ENCODE measurements at regions not wholly inside any gene's neighbourhood (a gene's known extent, or its start where the extent isn't known, plus 50 kb on each side); places are given as distances from the start of the nearest gene placed in this dataset.

- DNase-seq, result no peak
Observed at GRCh38 chr5:161115941-161116340, 263.9 kb upstream of the ATP10B start.

DNA sequence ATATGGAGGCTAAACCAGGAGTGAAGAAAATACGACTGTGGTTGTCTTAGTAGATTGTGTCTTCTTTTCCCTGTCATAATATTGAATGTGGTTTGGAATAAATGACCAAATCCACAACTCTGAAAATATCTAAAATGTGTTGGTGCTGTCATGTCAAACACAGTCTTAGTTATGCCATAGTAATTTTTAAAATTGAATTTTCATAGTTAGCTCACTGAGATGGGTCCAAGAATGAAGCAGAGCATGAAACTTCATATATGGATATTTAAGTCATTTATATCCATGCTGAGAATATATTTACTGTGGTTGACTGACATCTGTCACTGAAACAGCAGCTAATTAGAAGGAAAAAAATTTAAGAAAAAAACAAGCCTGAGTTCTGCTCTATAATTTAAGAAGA, 260.4 kb upstream of the ATP10B start:
- no peak for DNase-seq

DNA sequence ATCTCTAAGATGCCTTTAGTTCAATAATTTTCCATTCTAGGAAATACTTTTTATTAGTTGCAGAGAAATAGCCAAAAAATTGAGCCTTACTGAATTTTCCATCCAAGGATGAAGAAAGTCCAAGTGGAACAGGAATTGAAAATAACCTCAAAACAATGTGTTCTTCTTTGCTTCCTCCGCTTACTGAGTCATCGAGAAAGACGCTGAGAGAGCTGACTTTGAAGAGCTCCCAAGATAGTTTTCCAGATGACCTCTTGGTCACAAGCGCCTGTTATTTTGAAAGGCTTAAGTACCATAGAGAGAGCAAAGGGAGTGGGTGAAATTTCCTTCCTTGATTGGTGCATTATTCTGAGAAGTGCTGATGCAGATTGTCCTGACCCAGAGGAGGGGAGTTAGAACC, 253.5 kb upstream of the ATP10B start:
- peak; percentile 32 for DNase-seq

DNA sequence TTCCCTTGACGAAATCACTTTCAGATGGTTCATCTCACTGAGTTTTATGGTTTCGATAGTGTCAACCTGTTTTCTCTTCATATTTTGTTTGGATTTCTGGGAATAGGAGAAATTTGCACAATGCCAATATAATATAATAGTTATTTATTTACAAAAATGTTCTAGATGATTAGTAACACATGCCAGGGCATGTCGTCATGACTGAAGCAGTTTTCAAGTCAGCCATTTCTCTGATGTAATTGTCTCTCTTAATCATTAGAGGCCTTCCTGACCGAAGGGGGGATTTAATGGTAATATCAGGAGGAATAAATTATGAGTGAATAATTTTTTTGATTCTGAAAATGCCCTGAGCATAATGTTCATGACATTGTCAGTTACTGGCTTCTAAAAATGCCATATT, 246.5 kb upstream of the ATP10B start:
- no peak for DNase-seq

DNA sequence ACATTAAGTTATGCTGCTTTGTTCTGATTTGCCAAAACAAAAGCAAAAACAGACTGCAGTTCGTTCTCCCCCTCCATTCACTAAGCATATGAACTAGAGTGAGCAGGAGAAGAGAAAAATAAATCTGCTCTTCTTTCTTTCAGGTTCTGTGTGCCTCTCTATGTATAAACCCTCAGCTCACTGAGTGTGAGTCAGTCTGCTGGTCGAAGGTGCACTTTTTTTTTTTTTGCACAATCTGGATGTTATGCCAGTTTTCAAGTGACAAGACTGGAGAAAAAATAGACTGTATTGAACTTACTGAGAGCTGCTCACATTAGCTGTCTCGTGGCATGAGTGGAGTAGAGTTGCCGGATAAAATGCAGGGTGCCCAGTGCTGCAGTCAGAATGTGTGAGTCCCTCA, 244.6 kb upstream of the ATP10B start:
- no peak for DNase-seq

DNA sequence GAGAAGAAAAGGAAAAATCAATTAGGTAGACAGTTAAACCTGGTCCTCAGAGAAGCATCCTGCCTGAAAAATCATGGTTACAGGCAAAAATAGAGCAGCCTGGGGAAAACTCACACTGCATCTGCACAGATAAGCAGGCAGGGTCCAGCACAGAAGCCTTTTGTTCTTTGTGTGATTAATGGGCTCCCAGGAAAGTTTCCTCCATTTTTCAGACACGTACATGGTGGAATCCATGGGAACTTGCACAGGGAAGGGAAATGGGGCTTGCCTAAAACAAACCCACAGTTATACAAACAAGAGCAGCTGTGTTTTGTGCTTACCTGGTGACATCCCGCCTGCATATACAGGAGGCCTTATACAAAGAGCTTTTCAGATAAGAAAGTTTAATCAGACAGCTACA, 243.9 kb upstream of the ATP10B start:
- no peak for DNase-seq

DNA sequence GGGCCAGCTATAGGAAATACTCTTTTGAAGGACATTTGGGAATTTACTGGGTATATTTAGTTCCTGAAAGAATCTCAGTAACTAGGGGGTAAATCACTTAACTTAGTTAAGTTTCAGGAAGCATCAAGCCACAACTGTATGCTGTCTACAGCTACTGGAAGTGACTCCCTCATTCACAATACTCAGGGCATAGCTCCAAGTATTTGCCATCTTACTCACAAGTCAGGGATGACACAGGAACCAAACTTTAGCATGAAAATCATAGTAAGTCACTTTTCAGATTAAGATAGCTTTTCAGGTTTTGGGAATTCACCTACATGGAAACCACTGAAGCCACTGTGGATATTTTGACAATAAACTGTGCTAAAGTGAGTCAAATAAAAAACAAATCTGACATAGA, 242.4 kb upstream of the ATP10B start:
- DNase-seq, result peak; percentile 81

- DNase-seq, result peak; percentile 70
Observed at GRCh38 chr5:161093100-161093499, 241.1 kb upstream of the ATP10B start.

GRCh38 chr5:161089569-161089968, 237.6 kb upstream of the ATP10B start:
- DNase-seq, result no peak

GRCh38 chr5:161086461-161086860, 234.4 kb upstream of the ATP10B start:
- peak; percentile 89 for DNase-seq

GRCh38 chr5:161085056-161085455, 233.0 kb upstream of the ATP10B start:
- DNase-seq, result no peak

DNA sequence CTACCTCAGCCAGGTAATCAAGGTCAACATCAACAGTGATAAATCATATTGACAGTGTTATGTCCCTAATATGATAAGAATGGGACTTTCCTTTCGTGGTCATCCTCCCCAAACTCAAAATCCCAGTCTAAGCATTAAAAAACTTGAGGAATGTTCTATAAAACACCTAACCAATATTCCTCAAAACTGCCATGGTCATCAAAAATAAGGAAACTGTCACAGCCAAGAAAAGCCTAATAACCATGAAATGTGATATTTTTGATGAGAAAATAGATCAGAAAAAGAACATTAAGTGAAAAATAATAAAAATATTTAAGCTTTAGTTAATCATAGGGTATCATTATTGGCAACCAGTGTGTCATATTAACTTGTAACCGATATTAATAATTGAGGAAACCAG, 232.1 kb upstream of the ATP10B start:
- no peak for DNase-seq

DNA sequence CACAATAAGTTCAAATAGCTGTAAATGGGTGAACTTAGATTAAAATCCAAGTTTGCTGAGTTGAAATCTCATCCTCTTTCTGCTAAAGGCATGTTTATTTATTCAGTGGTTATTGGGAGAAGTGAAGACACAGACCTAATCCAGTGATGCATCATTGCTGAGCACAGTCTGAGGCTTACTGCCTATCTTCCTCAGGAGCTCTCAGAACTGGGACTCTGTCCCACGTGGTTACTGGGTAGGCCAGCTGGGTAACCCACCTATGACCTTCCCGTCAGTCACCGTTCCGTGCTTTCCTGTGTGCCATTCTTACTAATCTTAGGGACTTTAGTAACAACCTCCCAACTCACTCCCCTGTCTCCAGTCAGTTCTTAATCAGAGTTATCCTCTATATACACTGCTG, 226.8 kb upstream of the ATP10B start:
- DNase-seq, result no peak

DNA sequence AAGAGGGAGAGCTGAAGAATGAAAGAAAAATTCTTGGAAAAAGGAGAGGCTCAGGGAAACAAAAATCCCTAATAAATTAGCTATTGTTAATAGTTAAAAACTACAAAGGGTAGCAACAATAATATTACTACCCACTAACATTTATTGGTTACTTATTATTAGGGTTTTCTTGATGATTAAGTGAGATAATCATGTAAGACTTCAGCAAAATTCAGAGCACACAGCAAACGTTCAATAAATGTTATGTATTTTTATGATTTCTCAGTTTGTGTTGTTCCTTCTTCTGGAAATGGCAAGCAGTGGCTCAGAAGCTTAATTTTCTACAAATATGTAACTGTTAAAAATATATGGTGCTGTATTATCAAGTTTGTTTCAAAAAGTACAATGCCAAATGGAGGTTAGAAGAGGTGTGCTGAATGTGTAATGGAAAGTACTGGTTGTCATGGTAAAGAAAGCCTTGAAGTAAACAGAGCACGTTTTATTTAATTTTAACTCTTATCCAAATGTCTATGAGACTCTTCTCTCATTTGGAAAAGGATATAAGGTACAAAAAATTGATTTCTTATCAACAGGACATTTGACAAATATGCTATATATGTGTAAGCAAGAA, 226.0 kb upstream of the ATP10B start:
- DNase-seq, result no peak

DNA sequence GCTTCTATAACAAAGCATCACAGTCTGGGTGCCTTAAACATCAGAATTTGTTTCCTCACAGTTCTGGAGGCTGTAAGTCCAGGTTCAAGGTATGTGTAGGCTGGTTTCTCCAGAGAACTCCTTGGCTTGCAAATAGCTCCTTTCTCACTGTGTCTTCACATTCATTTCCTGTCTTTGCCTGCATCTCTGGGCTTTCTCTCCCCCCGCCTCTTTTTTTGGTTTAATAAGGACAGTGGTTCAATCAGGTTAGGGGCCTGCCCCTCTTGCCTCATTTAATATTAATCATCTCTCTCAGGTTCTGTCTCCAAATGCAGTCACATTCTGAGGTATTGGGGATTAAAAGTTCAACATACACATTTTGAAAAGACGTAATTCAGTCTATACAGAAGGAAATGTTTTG, 225.5 kb upstream of the ATP10B start:
- no peak for DNase-seq

GRCh38 chr5:161064781-161065180, 212.8 kb upstream of the ATP10B start:
- no peak for DNase-seq

DNA sequence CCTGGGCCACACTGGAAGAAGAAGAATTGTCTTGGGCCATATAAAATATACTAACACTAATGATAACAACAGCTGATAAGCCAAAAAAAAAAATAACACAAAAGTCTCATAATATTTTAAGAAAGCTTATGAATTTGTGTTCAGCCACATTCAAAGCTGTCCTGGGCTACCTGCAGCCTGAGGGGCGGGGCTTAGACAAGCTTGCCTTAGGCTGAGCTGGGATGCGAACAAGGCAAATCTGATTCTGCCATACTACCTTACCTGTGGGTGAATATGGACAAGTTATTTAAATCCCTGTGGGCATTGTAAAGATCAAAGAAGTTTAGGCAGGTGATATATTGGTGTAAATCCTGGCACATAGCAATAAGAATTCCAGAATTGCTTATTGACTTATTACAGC, 212.3 kb upstream of the ATP10B start:
- no peak for DNase-seq

DNA sequence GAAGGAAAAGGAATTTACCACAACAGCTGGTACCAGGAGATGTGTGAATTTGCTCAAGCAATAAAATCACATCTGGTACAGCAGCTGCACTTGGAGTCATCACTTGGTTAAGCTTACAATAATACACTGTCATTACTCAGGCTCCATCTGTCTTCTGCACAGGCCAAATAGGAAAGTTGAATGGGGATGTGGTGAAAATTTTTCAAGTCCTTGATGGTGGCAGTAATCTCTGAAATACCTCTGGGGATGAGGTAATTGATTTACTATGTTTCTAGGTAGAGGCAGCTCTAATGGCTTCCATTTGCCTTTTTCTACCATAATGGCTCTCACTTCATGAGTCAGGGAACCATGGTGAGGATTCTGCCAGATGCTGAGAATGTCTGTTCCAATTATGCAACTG, 206.8 kb upstream of the ATP10B start:
- peak; percentile 53 for DNase-seq

GRCh38 chr5:161051920-161052500, 200.0 kb upstream of the ATP10B start:
- DNase-seq, result no peak

DNA sequence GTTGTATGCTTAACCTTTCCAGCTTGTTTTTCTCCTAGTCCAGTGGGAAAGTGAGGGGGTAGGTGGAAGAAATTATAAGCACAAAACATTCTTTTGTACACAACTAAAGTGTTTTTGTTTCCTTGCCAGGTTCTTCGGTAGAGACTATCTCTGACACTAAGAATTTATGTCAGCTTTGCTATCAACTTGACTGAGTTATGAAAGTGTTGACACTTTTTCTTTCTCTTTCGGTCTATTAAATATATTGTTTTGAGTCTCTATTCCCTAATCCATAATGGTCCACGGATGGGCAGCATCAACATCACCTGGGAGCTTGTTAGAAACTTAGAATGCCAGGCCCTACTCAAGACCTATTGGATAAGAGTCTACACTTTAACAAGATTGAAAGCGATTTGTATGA, 195.0 kb upstream of the ATP10B start:
- no peak for DNase-seq

DNA sequence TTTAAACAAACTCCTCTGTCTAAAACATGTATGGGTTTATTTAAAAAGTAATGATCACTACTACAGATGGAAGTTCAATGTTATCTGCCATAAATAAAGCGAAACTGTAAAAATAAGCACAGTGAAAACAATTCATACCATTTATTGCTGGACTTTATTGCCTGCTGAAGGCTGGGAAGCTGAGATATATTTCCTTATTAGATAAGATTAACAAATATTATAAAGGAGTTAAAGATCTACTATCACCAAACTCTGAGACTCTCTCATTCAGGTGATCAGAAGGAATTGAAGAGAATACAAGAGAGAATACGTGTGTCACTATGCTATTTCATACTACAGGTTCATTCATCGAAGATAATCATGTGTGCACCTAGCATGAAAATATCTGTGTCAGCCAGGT, 190.9 kb upstream of the ATP10B start:
- no peak for DNase-seq

- no peak for DNase-seq
Observed at GRCh38 chr5:161042443-161042842, 190.4 kb upstream of the ATP10B start.

- no peak for DNase-seq
Observed at GRCh38 chr5:161040818-161041217, 188.8 kb upstream of the ATP10B start.

DNA sequence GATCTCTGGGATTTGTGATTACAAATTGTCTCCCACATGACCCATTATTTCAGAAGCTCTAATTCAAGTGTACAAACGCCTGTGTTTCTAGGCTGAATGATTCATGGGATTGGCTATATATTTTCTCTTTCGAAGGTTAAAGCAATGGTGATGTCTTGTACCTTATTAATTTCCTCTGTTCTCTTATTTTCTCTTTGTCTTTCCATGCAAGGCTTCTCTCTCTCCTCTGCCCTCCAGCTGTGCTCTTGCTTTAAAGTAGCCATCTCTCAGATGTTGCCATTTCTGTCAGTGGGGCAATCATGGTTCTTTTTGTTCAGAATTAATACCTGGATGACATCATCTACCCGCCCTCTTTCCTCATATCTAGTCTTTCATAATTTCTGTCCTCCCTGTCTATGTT, 184.3 kb upstream of the ATP10B start:
- no peak for DNase-seq

DNA sequence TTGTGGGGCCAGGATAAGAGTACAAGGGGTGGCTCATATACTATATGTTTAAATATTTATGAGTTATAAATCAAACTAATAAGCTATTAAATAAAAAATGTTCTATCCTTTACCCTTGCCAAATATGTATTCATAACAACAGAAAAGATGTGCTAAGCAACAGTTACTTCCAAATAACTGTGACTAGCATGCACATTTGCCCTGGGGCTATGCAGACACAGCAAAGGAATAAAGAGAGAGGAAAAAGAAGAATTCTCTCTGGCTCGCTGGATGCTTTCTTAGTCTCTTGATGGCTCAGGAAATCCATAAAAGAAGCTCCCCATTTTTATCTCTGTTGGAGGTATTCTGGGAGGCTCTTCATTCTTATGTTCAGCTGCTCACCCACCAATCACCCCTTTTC, 182.4 kb upstream of the ATP10B start:
- DNase-seq, result no peak
